H9 (cell line): ENCODE measurements at regions not wholly inside any gene's neighbourhood (a gene's known extent, or its start where the extent isn't known, plus 50 kb on each side); places are given as distances from the start of the nearest gene placed in this dataset.

Experiments
- DNase-seq: peaks from one replicate; pipeline ENCODE4 v3.0.0-alpha.2; 2017
- H2AFZ ChIP-seq: one replicate; pipeline ENCODE4 v1.6.1; 2013; ENCODE audit warnings: mild to moderate bottlenecking, low read length, control low read depth, moderate library complexity
- H2AK5ac ChIP-seq: 2 replicates; pipeline ENCODE4 v1.6.1; 2013; ENCODE audit warnings: low read length, control low read depth, mixed read lengths; ENCODE audit not compliant: insufficient read length
- H2BK120ac ChIP-seq: one replicate; pipeline ENCODE4 v1.6.1; 2013; ENCODE audit warnings: low read depth, mild to moderate bottlenecking, low read length, control low read depth, inconsistent platforms; ENCODE audit not compliant: poor library complexity, severe bottlenecking
- H2BK12ac ChIP-seq: 2 replicates; pipeline ENCODE4 v1.6.1; 2013; ENCODE audit warnings: low read length, control low read depth, mixed read lengths, low read depth; ENCODE audit not compliant: insufficient read length
- H2BK15ac ChIP-seq: 2 replicates; pipeline ENCODE4 v1.6.1; 2013; ENCODE audit warnings: low read depth, low read length, control low read depth
- H2BK20ac ChIP-seq: one replicate; pipeline ENCODE4 v1.6.1; 2013; ENCODE audit warnings: low read depth, mild to moderate bottlenecking, low read length, control low read depth, inconsistent platforms; ENCODE audit not compliant: poor library complexity, severe bottlenecking
- H2BK5ac ChIP-seq: 2 replicates; pipeline ENCODE4 v1.6.1; 2013; ENCODE audit warnings: low read length, control low read depth, mixed read lengths; ENCODE audit not compliant: insufficient read length
- H3K14ac ChIP-seq: 2 replicates; pipeline ENCODE4 v1.6.1; 2013; ENCODE audit warnings: low read length, control low read depth; ENCODE audit not compliant: insufficient read depth
- H3K18ac ChIP-seq: 2 replicates; pipeline ENCODE4 v1.6.1; 2013; ENCODE audit warnings: low read depth, mild to moderate bottlenecking, mixed read lengths, low read length, control low read depth; ENCODE audit not compliant: insufficient read length
- H3K23ac ChIP-seq: 2 replicates; pipeline ENCODE4 v1.6.1; 2013; ENCODE audit warnings: low read length, control low read depth, mixed read lengths, low read depth; ENCODE audit not compliant: insufficient read length
- H3K23me2 ChIP-seq: 2 replicates; pipeline ENCODE4 v1.6.1; 2013; ENCODE audit warnings: low read depth, mild to moderate bottlenecking, mixed read lengths, low read length, control low read depth; ENCODE audit not compliant: insufficient read length, poor library complexity, severe bottlenecking
- H3K27ac ChIP-seq: 2 replicates; pipeline ENCODE4 v1.5.1; 2013; ENCODE audit warnings: low read length, control low read depth, mixed read lengths, low read depth; ENCODE audit not compliant: insufficient read length
- H3K27me3 ChIP-seq: 2 replicates; pipeline ENCODE4 v1.6.1; 2013; ENCODE audit warnings: low read length, control low read depth, inconsistent platforms; ENCODE audit not compliant: insufficient read depth
- H3K4ac ChIP-seq: 2 replicates; pipeline ENCODE4 v1.6.1; 2013; ENCODE audit warnings: low read depth, mild to moderate bottlenecking, control low read depth, inconsistent platforms, low read length, moderate library complexity
- H3K4me1 ChIP-seq: 2 replicates; pipeline ENCODE4 v1.6.1; 2013; ENCODE audit warnings: low read length, control low read depth, inconsistent platforms; ENCODE audit not compliant: insufficient read depth
- H3K4me2 ChIP-seq: 2 replicates; pipeline ENCODE4 v1.6.1; 2013; ENCODE audit warnings: low read length, control low read depth, mixed read lengths; ENCODE audit not compliant: insufficient read length, insufficient read depth
- H3K56ac ChIP-seq: 2 replicates; pipeline ENCODE4 v1.6.1; 2013; ENCODE audit warnings: low read depth, mild to moderate bottlenecking, mixed read lengths, low read length, control low read depth; ENCODE audit not compliant: insufficient read length
- H3K79me1 ChIP-seq: 2 replicates; pipeline ENCODE4 v1.6.1; 2013; ENCODE audit warnings: low read depth, mild to moderate bottlenecking, moderate library complexity, low read length, control low read depth, inconsistent platforms; ENCODE audit not compliant: insufficient read depth, poor library complexity, severe bottlenecking
- H3K79me2 ChIP-seq: 2 replicates; pipeline ENCODE4 v1.6.1; 2013; ENCODE audit warnings: low read length, control low read depth, inconsistent platforms; ENCODE audit not compliant: insufficient read depth
- H3K9ac ChIP-seq: 2 replicates; pipeline ENCODE4 v1.6.1; 2013; ENCODE audit warnings: low read length, control low read depth, mixed read lengths; ENCODE audit not compliant: insufficient read length; ENCODE audit errors: extremely low read depth
- H3K9me3 ChIP-seq: one replicate; pipeline ENCODE4 v1.6.1; 2013; ENCODE audit warnings: low read depth, low read length, inconsistent platforms; ENCODE audit not compliant: control insufficient read depth
- H3T11ph ChIP-seq: one replicate; pipeline ENCODE4 v1.6.1; 2013; ENCODE audit warnings: mild to moderate bottlenecking, low read length, control low read depth, inconsistent platforms
- H4K20me1 ChIP-seq: one replicate; pipeline ENCODE4 v1.6.1; 2013; ENCODE audit not compliant: control insufficient read depth, insufficient read length, insufficient read depth
- H4K5ac ChIP-seq: 2 replicates; pipeline ENCODE4 v1.6.1; 2013; ENCODE audit warnings: low read depth, mild to moderate bottlenecking, mixed read lengths, low read length, control low read depth; ENCODE audit not compliant: insufficient read length
- H4K8ac ChIP-seq: replicated peaks from 2 replicates; pipeline ENCODE4 v1.6.1; 2013; ENCODE audit warnings: low read length, control low read depth, mixed read lengths, low read depth; ENCODE audit not compliant: insufficient read length
- H4K91ac ChIP-seq: 2 replicates; pipeline ENCODE4 v1.6.1; 2013; ENCODE audit warnings: low read depth, mild to moderate bottlenecking, moderate library complexity, mixed read lengths, low read length, control low read depth; ENCODE audit not compliant: insufficient read length
- H3K27ac Mint-ChIP-seq, 3 experiments: 2 replicates in 2 of 3; 3 replicates in 1 of 3; pipeline ENCODE4 v1.8.0; 2020 to 2021; ENCODE audit warnings: mixed read lengths in 3 of 3, mild to moderate bottlenecking in 1 of 3, moderate library complexity in 1 of 3
- H3K27me3 Mint-ChIP-seq: 2 replicates; pipeline ENCODE4 v1.8.0; 2021; ENCODE audit warnings: low read depth, mild to moderate bottlenecking, moderate library complexity, mixed read lengths
- H3K36me3 Mint-ChIP-seq, 3 experiments: 2 replicates in 2 of 3; 3 replicates in 1 of 3; pipeline ENCODE4 v1.8.0; 2020 to 2021; ENCODE audit warnings: low read depth in 3 of 3, mixed read lengths in 3 of 3; ENCODE audit not compliant: insufficient read depth in 1 of 3
- H3K4me1 Mint-ChIP-seq, 2 experiments: 2 replicates each; pipeline ENCODE4 v1.8.0; 2020; ENCODE audit warnings: mixed read lengths in 2 of 2
- H3K4me3 Mint-ChIP-seq, 2 experiments: 2 replicates in 1 of 2; 3 replicates in 1 of 2; pipeline ENCODE4 v1.8.0; 2020 to 2021; ENCODE audit warnings: mild to moderate bottlenecking in 2 of 2, mixed read lengths in 2 of 2, moderate library complexity in 1 of 2
- H3K9me3 Mint-ChIP-seq, 2 experiments: 2 replicates in 1 of 2; 3 replicates in 1 of 2; pipeline ENCODE4 v1.8.0; 2020; ENCODE audit warnings: mild to moderate bottlenecking in 2 of 2, mixed read lengths in 2 of 2, moderate library complexity in 1 of 2
- CTCF ChIP-seq: fragments of 200-600 bp; sonication (generic); conservative IDR thresholded peaks from 3 replicates; pipeline ENCODE4 v1.8.0; 2021; ENCODE audit warnings: antibody characterized with exemption, mild to moderate bottlenecking
- WGBS: extraction: QIAGEN DNeasy Blood & Tissue Kit; methylation state at CpG from one replicate; pipeline ENCODE4 v1.1.7; 2013; ENCODE audit warnings: missing lambda C conversion rate, low lambda C conversion rate, mixed read lengths; ENCODE audit not compliant: insufficient read length; ENCODE audit errors: extremely low coverage; 5-methylcytosine and 5-hydroxymethylcytosine counted together

DNA sequence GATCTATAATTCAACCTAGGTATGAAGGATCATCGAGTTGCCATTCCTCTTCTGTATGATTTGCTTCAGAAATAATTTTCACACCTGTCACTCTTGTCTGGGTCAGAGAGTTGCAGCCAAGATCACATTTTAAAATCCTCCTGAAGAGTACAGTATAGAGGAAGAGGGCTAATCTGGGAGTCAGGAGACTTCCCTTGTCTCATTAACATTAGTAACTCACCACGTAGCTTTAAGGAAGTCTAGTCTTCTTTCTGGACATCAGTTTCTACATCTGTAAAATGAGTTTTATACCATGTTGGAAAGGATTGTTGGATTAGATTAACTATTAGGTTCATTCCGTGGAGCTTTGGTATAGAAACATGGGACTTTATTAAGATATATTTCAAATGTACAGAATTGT lies 109.4 kb downstream of the TDRD15 start:
- Mint-ChIP-seq H3K4me1 (peaks cover 4 to 7% of the 10 kb centered on the region in 2 experiments), H3K9me3 (no peaks in the 10 kb centered on the region), H3K27ac (no peak overlapping the region), H3K4me3 (no peak overlapping the region), H3K36me3 (no peaks in the 10 kb centered on the region), H3K27me3 (no peaks in the 10 kb centered on the region)
- no peak overlapping the region for H2BK120ac ChIP-seq
- H2BK20ac ChIP-seq, result no peak overlapping the region
- no peaks in the 10 kb centered on the region for H3K79me1 ChIP-seq
- no peak overlapping the region for H3T11ph ChIP-seq
- no CpG with 5 or more reads among the region's 3 CpGs for WGBS
- no peak overlapping the region for H4K8ac ChIP-seq
- no peak overlapping the region for H3K14ac ChIP-seq
- H3K9me3 ChIP-seq, result no peaks in the 10 kb centered on the region
- no peak overlapping the region for H3K18ac ChIP-seq
- no peak overlapping the region for H3K4me2 ChIP-seq
- no peak overlapping the region for H4K5ac ChIP-seq
- H3K79me2 ChIP-seq, result no peaks in the 10 kb centered on the region
- H3K27ac ChIP-seq, result no peak overlapping the region
- H4K20me1 ChIP-seq, result no peaks in the 10 kb centered on the region
- no peak for DNase-seq
- no peak overlapping the region for H3K9ac ChIP-seq
- H3K23ac ChIP-seq, result no peak overlapping the region
- H3K27me3 ChIP-seq, result no peaks in the 10 kb centered on the region
- no peaks in the 10 kb centered on the region for H3K23me2 ChIP-seq
- no peak overlapping the region for H2BK15ac ChIP-seq
- no peak for TF ChIP-seq CTCF
- no peak overlapping the region for H3K56ac ChIP-seq
- H4K91ac ChIP-seq, result no peak overlapping the region
- no peak overlapping the region for H2AFZ ChIP-seq
- H3K4ac ChIP-seq, result no peak overlapping the region
- H2BK5ac ChIP-seq, result no peak overlapping the region
- no peak overlapping the region for H2BK12ac ChIP-seq
- H3K4me1 ChIP-seq, result no peaks in the 10 kb centered on the region
- no peak overlapping the region for H2AK5ac ChIP-seq
